Activated T-helper 2 cell treated with anti-CD3 and anti-CD28 coated beads, Interferon-gamma antibody, Interleukin-2, Interleukin-4, amounts not matched to agents 10 μg/mL and 5 μg/mL and 100 μg/mL, durations not matched to agents 14 hours and 24 hours and 36 hours (primary cell): ENCODE measurements at regions not wholly inside any gene's neighbourhood (a gene's known extent, or its start where the extent isn't known, plus 50 kb on each side); places are given as distances from the start of the nearest gene placed in this dataset.
"Not testable (repeated sequence)": the region's sequence is repeated elsewhere in the genome, so short reads cannot be mapped to it uniquely, and the experiment has no call there.

Source experiments
- DNase-seq: peaks from one replicate; pipeline ENCODE4 v3.0.0; 2021; ENCODE audit warnings: low spot score
- H3K27ac Mint-ChIP-seq: one replicate; pipeline ENCODE4 v1.8.0; 2021; ENCODE audit warnings: mixed read lengths
- H3K27me3 Mint-ChIP-seq: one replicate; pipeline ENCODE4 v1.8.0; 2021; ENCODE audit warnings: low read depth, mixed read lengths
- H3K36me3 Mint-ChIP-seq: one replicate; pipeline ENCODE4 v1.8.0; 2021; ENCODE audit warnings: low read depth, mixed read lengths
- H3K4me1 Mint-ChIP-seq: one replicate; pipeline ENCODE4 v1.8.0; 2021; ENCODE audit warnings: low read depth, mixed read lengths
- H3K4me3 Mint-ChIP-seq: one replicate; pipeline ENCODE4 v1.8.0; 2021; ENCODE audit warnings: low read depth, mild to moderate bottlenecking, moderate library complexity, mixed read lengths
- H3K9me3 Mint-ChIP-seq: one replicate; pipeline ENCODE4 v1.8.0; 2021; ENCODE audit warnings: mixed read lengths
- intact Hi-C: fragments of 100-400 bp; cut with micrococcal nuclease; formaldehyde crosslinking; loops from one replicate; pipeline ENCODE4 v1.15.1; 2023

GRCh38 chr9:135307300-135307699 is 172.3 kb upstream of the PPP1R26 start:
- Mint-ChIP-seq H3K36me3 (no peaks in the 10 kb centered on the region), H3K4me3 (no peak overlapping the region), H3K27me3 (no peaks in the 10 kb centered on the region), H3K4me1 (no peaks in the 10 kb centered on the region), H3K27ac (no peak overlapping the region), H3K9me3 (no peaks in the 10 kb centered on the region)
- intact Hi-C loops: no loop called here
- no peak for DNase-seq

- H3K9me3 Mint-ChIP-seq, intact Hi-C loops, H3K27me3 Mint-ChIP-seq, DNase-seq, H3K27ac Mint-ChIP-seq, H3K4me1 Mint-ChIP-seq, H3K36me3 Mint-ChIP-seq, H3K4me3 Mint-ChIP-seq: not testable (repeated sequence)
Observed at GRCh38 chr9:135307919-135308318, 171.7 kb upstream of the PPP1R26 start.

- Mint-ChIP-seq H3K36me3 (no peaks in the 10 kb centered on the region), H3K9me3 (peaks cover 11% of the 10 kb centered on the region), H3K4me3 (no peak overlapping the region), H3K27me3 (peaks cover 3% of the 10 kb centered on the region), H3K4me1 (no peaks in the 10 kb centered on the region), H3K27ac (no peak overlapping the region)
- DNase-seq: no peak
- intact Hi-C loops: no loop called here
Observed at GRCh38 chr9:135308821-135309762, 170.5 kb upstream of the PPP1R26 start.

- no peak for DNase-seq
- intact Hi-C loops: no loop called here
- peaks cover 11% of the 10 kb centered on the region for H3K9me3 Mint-ChIP-seq
- no peak overlapping the region for H3K4me3 Mint-ChIP-seq
- no peak overlapping the region for H3K27ac Mint-ChIP-seq
- peaks cover 3% of the 10 kb centered on the region for H3K27me3 Mint-ChIP-seq
- no peaks in the 10 kb centered on the region for H3K36me3 Mint-ChIP-seq
- no peaks in the 10 kb centered on the region for H3K4me1 Mint-ChIP-seq
Observed at GRCh38 chr9:135309763-135310125, 169.8 kb upstream of the PPP1R26 start.

GRCh38 chr9:135310134-135310533 is 169.4 kb upstream of the PPP1R26 start:
- Mint-ChIP-seq H3K27me3 (peaks cover 3% of the 10 kb centered on the region), H3K4me1 (no peaks in the 10 kb centered on the region), H3K9me3 (peaks cover 11% of the 10 kb centered on the region), H3K36me3 (no peaks in the 10 kb centered on the region), H3K27ac (no peak overlapping the region), H3K4me3 (no peak overlapping the region)
- DNase-seq: no peak
- intact Hi-C loops: no loop called here

GRCh38 chr9:135315572-135315971 is 164.0 kb upstream of the PPP1R26 start:
- no peak overlapping the region for H3K4me3 Mint-ChIP-seq
- intact Hi-C loops: no loop called here
- H3K4me1 Mint-ChIP-seq: no peaks in the 10 kb centered on the region
- H3K9me3 Mint-ChIP-seq: peaks cover 11% of the 10 kb centered on the region
- H3K27me3 Mint-ChIP-seq: peaks cover 8% of the 10 kb centered on the region
- no peak overlapping the region for H3K27ac Mint-ChIP-seq
- H3K36me3 Mint-ChIP-seq: no peaks in the 10 kb centered on the region
- no peak for DNase-seq

- no peak overlapping the region for H3K4me3 Mint-ChIP-seq
- H3K27me3 Mint-ChIP-seq: peaks cover 5% of the 10 kb centered on the region
- no peak for DNase-seq
- H3K9me3 Mint-ChIP-seq: no peaks in the 10 kb centered on the region
- intact Hi-C loops: no loop called here
- H3K4me1 Mint-ChIP-seq: no peaks in the 10 kb centered on the region
- no peak overlapping the region for H3K27ac Mint-ChIP-seq
- no peaks in the 10 kb centered on the region for H3K36me3 Mint-ChIP-seq
Observed at GRCh38 chr9:135320331-135320730, 159.3 kb upstream of the PPP1R26 start.

GRCh38 chr9:135320943-135321342 is 158.6 kb upstream of the PPP1R26 start:
- intact Hi-C loops: no loop called here
- no peaks in the 10 kb centered on the region for H3K9me3 Mint-ChIP-seq
- H3K4me3 Mint-ChIP-seq: no peak overlapping the region
- H3K27ac Mint-ChIP-seq: no peak overlapping the region
- DNase-seq: no peak
- no peaks in the 10 kb centered on the region for H3K36me3 Mint-ChIP-seq
- peaks cover 5% of the 10 kb centered on the region for H3K27me3 Mint-ChIP-seq
- H3K4me1 Mint-ChIP-seq: no peaks in the 10 kb centered on the region

GRCh38 chr9:135321580-135321979 is 158.0 kb upstream of the PPP1R26 start:
- Mint-ChIP-seq H3K4me1 (no peaks in the 10 kb centered on the region), H3K27ac (no peak overlapping the region)

GRCh38 chr9:135324329-135324728 is 155.3 kb upstream of the PPP1R26 start:
- no peaks in the 10 kb centered on the region for H3K36me3 Mint-ChIP-seq
- H3K4me3 Mint-ChIP-seq: no peak overlapping the region
- DNase-seq: no peak
- intact Hi-C loops: no loop called here
- H3K4me1 Mint-ChIP-seq: no peaks in the 10 kb centered on the region
- no peak overlapping the region for H3K27ac Mint-ChIP-seq
- H3K9me3 Mint-ChIP-seq: no peaks in the 10 kb centered on the region
- H3K27me3 Mint-ChIP-seq: no peaks in the 10 kb centered on the region

More at GRCh38 chr9:135321580-135321979, 158.0 kb upstream of the PPP1R26 start:
- H3K36me3 Mint-ChIP-seq: no peaks in the 10 kb centered on the region
- no peak overlapping the region for H3K4me3 Mint-ChIP-seq
- H3K27me3 Mint-ChIP-seq: peaks cover 5% of the 10 kb centered on the region
- DNase-seq: no peak
- intact Hi-C loops: no loop called here
- no peaks in the 10 kb centered on the region for H3K9me3 Mint-ChIP-seq

- no peak overlapping the region for H3K4me3 Mint-ChIP-seq
- no peaks in the 10 kb centered on the region for H3K9me3 Mint-ChIP-seq
- H3K4me1 Mint-ChIP-seq: no peaks in the 10 kb centered on the region
- intact Hi-C loops: no loop called here
- no peaks in the 10 kb centered on the region for H3K27me3 Mint-ChIP-seq
- H3K27ac Mint-ChIP-seq: no peak overlapping the region
- no peak for DNase-seq
- no peaks in the 10 kb centered on the region for H3K36me3 Mint-ChIP-seq
Observed at GRCh38 chr9:135326141-135326540, 153.4 kb upstream of the PPP1R26 start.

- Mint-ChIP-seq H3K27ac (no peak overlapping the region), H3K9me3 (no peaks in the 10 kb centered on the region), H3K27me3 (no peaks in the 10 kb centered on the region), H3K4me1 (no peaks in the 10 kb centered on the region), H3K4me3 (no peak overlapping the region), H3K36me3 (no peaks in the 10 kb centered on the region)
- intact Hi-C loops: no loop called here
- no peak for DNase-seq
Observed at GRCh38 chr9:135326633-135327152, 152.9 kb upstream of the PPP1R26 start.

GRCh38 chr9:135328485-135329417 is 150.8 kb upstream of the PPP1R26 start:
- H3K27ac Mint-ChIP-seq: no peak overlapping the region
- no peaks in the 10 kb centered on the region for H3K36me3 Mint-ChIP-seq
- no peaks in the 10 kb centered on the region for H3K27me3 Mint-ChIP-seq
- intact Hi-C loops: no loop called here
- no peak for DNase-seq
- no peaks in the 10 kb centered on the region for H3K4me1 Mint-ChIP-seq
- no peaks in the 10 kb centered on the region for H3K9me3 Mint-ChIP-seq
- no peak overlapping the region for H3K4me3 Mint-ChIP-seq
